PC-3 (cell line): ENCODE measurements at regions not wholly inside any gene's neighbourhood (a gene's known extent, or its start where the extent isn't known, plus 50 kb on each side); places are given as distances from the start of the nearest gene placed in this dataset.

ENCODE experiments used
- ATAC-seq: fragments of 200-7000 bp; cut with Tn5 transposase; 2 replicates; pipeline ENCODE4 v1.9.1; 2020; ENCODE audit warnings: mild to moderate bottlenecking, moderate library complexity
- BruUV-seq: library from RNA; stranded (reverse); fragments of 400-500 nt; replicated peaks from 2 replicates; lab custom pipeline; 2021; lab: Mats Ljungman, UMichigan
- CTCF ChIA-PET: fragments of 300-600 bp; sonication (Branson Sonifier 250); formaldehyde crosslinking; loops from one replicate; lab custom pipeline; 2022; ENCODE audit warnings: antibody characterized with exemption; lab: Charles Lee
- POLR2A ChIA-PET: fragments of 300-600 bp; sonication (Branson Sonifier 250); formaldehyde crosslinking; loops from one replicate; lab custom pipeline; 2022; ENCODE audit warnings: antibody characterized with exemption; ENCODE audit not compliant: unreplicated experiment; lab: Charles Lee
- DNase-seq: peaks from one replicate; pipeline ENCODE4 v3.0.0-alpha.2; 2015
- H2AFZ ChIP-seq: fragments of 300-600 bp; sonication (generic); 2 replicates; pipeline ENCODE4 v1.6.0; 2016; ENCODE audit warnings: antibody characterized with exemption, low read length
- H3F3A ChIP-seq: fragments of 300-600 bp; sonication (generic); one replicate; pipeline ENCODE4 v1.6.0; 2017; ENCODE audit warnings: antibody characterized with exemption, low read length, control low read depth, mild to moderate bottlenecking; ENCODE audit not compliant: unreplicated experiment
- H3K27ac ChIP-seq: fragments of 300-600 bp; sonication (generic); 2 replicates; pipeline ENCODE4 v1.5.1; 2016; ENCODE audit warnings: mild to moderate bottlenecking, low read length
- H3K27me3 ChIP-seq: fragments of 300-600 bp; sonication (generic); 2 replicates; pipeline ENCODE4 v1.6.1; 2016; ENCODE audit warnings: low read length, mixed read lengths
- H3K36me3 ChIP-seq: fragments of 300-600 bp; sonication (generic); 2 replicates; pipeline ENCODE4 v1.6.1; 2016; ENCODE audit warnings: low read depth, mixed run types, low read length, mixed read lengths
- H3K4me1 ChIP-seq: fragments of 300-600 bp; sonication (generic); 2 replicates; pipeline ENCODE4 v1.5.1; 2016; ENCODE audit warnings: low read length; ENCODE audit not compliant: insufficient read depth
- H3K4me2 ChIP-seq: fragments of 300-600 bp; sonication (generic); 2 replicates; pipeline ENCODE4 v1.6.0; 2016; ENCODE audit warnings: low read length
- H3K4me3 ChIP-seq: fragments of 300-600 bp; sonication (generic); 2 replicates; pipeline ENCODE4 v1.5.1; 2016; ENCODE audit warnings: mild to moderate bottlenecking, low read length, mixed read lengths
- H3K79me2 ChIP-seq: fragments of 300-600 bp; sonication (generic); 2 replicates; pipeline ENCODE4 v1.6.1; 2017; ENCODE audit warnings: low read length, mixed read lengths
- H3K9ac ChIP-seq: fragments of 300-600 bp; sonication (generic); 2 replicates; pipeline ENCODE4 v1.6.0; 2016; ENCODE audit warnings: mild to moderate bottlenecking, low read length
- H3K9me2 ChIP-seq: fragments of 300-600 bp; sonication (generic); replicated peaks from 2 replicates; pipeline ENCODE4 v1.6.1; 2016; ENCODE audit warnings: mixed run types, low read length, mixed read lengths
- H3K9me3 ChIP-seq: fragments of 300-600 bp; sonication (generic); 2 replicates; pipeline ENCODE4 v1.6.1; 2016; ENCODE audit warnings: low read length, mixed read lengths
- H4K20me1 ChIP-seq: fragments of 300-600 bp; sonication (generic); 2 replicates; pipeline ENCODE4 v1.6.1; 2016; ENCODE audit warnings: low read length, mixed read lengths
- EZH2 ChIP-seq: fragments of 300-600 bp; sonication (generic); IDR thresholded peaks from one replicate; pipeline ENCODE4 v1.6.1; 2017; ENCODE audit warnings: antibody characterized with exemption, mild to moderate bottlenecking, low read length; ENCODE audit not compliant: unreplicated experiment
- EZH2phosphoT487 ChIP-seq: fragments of 300-600 bp; sonication (generic); IDR thresholded peaks from 2 replicates; pipeline ENCODE4 v1.6.1; 2018; ENCODE audit warnings: mild to moderate bottlenecking, antibody characterized with exemption, low read length, borderline replicate concordance
- intact Hi-C: fragments of 100-400 bp; cut with micrococcal nuclease; formaldehyde crosslinking; loops from 2 replicates; pipeline ENCODE4 v1.9.0; 2023
- TF ChIP-seq, protein P1 (sequence below): fragments of 300-600 bp; sonication (generic); conservative IDR thresholded peaks from 2 replicates; pipeline ENCODE4 v1.5.1; 2017; ENCODE audit warnings: antibody characterized with exemption, low read depth, mild to moderate bottlenecking, low read length

DNA sequence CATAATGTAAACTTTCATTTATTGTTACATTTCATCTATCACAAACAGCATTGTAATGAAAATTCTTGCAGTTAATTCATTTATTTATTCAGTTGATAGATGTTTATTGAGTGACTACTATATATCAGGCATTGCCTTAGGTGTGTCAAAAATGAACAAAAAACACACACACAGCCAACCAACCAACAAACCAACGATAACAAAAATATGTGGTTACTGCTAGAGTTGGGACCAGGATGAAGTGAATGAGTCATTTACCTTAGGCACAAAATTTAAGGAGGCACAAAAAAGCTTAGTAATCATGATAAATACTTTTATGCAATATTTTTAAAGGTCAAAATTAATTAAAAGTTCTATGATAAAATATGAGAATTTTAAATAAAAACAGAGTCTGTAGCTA lies 223.4 kb downstream of the CSNK1G3 start:
- DNase-seq: peak; percentile 61
- H3K27ac ChIP-seq: no peak overlapping the region
- ATAC-seq: peak; percentile 70; the same call in 1 of the 2 replicates
- H3K27me3 ChIP-seq: no peaks in the 10 kb centered on the region
- ChIA-PET POLR2A (interaction anchor here (0.7 kb wide), 1 partner anchor 1399 kb away, joined by 4 read pairs; no protein-coding TSS in a partner anchor), CTCF (no interaction called here)
- BruUV-seq: no TSS peak
- H4K20me1 ChIP-seq: no peaks in the 10 kb centered on the region
- no peaks in the 10 kb centered on the region for H3K9me2 ChIP-seq
- intact Hi-C loops: no loop called here
- no peak overlapping the region for H3K9ac ChIP-seq
- no peaks in the 10 kb centered on the region for H3K9me3 ChIP-seq
- H3K4me1 ChIP-seq: no peaks in the 10 kb centered on the region
- H3F3A ChIP-seq: no peaks in the 10 kb centered on the region
- TF ChIP-seq EZH2 (no peak), EZH2phosphoT487 (no peak)
- TF ChIP-seq, protein P1, sequence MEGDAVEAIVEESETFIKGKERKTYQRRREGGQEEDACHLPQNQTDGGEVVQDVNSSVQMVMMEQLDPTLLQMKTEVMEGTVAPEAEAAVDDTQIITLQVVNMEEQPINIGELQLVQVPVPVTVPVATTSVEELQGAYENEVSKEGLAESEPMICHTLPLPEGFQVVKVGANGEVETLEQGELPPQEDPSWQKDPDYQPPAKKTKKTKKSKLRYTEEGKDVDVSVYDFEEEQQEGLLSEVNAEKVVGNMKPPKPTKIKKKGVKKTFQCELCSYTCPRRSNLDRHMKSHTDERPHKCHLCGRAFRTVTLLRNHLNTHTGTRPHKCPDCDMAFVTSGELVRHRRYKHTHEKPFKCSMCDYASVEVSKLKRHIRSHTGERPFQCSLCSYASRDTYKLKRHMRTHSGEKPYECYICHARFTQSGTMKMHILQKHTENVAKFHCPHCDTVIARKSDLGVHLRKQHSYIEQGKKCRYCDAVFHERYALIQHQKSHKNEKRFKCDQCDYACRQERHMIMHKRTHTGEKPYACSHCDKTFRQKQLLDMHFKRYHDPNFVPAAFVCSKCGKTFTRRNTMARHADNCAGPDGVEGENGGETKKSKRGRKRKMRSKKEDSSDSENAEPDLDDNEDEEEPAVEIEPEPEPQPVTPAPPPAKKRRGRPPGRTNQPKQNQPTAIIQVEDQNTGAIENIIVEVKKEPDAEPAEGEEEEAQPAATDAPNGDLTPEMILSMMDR: no peak
- H3K4me3 ChIP-seq: no peak overlapping the region
- no peaks in the 10 kb centered on the region for H3K79me2 ChIP-seq
- no peak overlapping the region for H2AFZ ChIP-seq
- no peaks in the 10 kb centered on the region for H3K36me3 ChIP-seq
- no peak overlapping the region for H3K4me2 ChIP-seq

DNA sequence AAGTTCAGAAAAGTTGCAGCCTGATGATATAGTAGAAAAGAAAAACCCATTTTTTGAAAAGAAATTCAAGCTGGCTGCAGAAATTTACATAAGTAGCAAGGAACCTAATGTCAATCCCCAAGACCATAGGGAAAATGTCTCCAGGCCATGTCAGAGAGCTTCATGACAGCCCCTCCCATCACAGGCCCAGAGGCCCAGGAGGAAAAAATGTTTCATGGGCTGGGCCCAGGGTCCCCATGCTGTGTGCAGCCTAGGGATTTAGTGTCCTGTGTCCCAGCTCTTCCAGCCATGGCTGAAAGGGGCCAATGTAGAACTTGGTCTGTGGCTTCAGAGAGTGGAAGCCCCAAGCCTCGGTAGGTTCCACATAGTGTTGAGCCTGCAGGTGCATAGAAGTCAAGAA lies 220.3 kb downstream of the CSNK1G3 start:
- no peak overlapping the region for H2AFZ ChIP-seq

DNA sequence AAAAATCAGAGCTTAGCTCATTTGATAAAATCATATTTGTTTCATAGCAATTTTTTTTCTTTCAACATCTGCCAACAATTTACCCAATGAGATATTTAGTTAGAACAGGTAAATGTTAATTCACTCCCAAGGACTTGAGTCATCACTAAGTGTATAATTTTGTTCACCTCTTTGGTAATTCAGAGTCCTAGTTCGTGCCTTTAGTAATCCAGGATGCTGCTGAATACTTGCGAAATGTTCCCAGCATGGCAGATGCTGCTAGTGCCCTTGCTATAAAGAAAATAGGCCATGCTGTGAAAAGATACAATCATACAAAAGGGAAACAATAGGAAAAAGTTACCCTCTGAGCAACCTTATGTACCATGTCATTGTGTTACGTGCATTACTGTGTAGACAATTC lies 210.5 kb downstream of the CSNK1G3 start:
- ATAC-seq: no peak
- no peak overlapping the region for H3K27ac ChIP-seq

More for the DNA sequence above, 220.3 kb downstream of the CSNK1G3 start:
- CTCF ChIA-PET: no interaction called here
- intact Hi-C loops: no loop called here
- H3K36me3 ChIP-seq: no peaks in the 10 kb centered on the region
- no peak overlapping the region for H3K4me2 ChIP-seq
- no peak overlapping the region for H3K9ac ChIP-seq
- no peaks in the 10 kb centered on the region for H4K20me1 ChIP-seq
- no peaks in the 10 kb centered on the region for H3K9me2 ChIP-seq
- H3K27me3 ChIP-seq: no peaks in the 10 kb centered on the region
- POLR2A ChIA-PET: no interaction called here
- H3K4me3 ChIP-seq: no peak overlapping the region
- no peaks in the 10 kb centered on the region for H3K79me2 ChIP-seq
- no peaks in the 10 kb centered on the region for H3K9me3 ChIP-seq
- no peaks in the 10 kb centered on the region for H3F3A ChIP-seq
- ATAC-seq: no peak
- DNase-seq: no peak
- TF ChIP-seq EZH2: no peak
- TF ChIP-seq EZH2phosphoT487: no peak
- TF ChIP-seq, protein P1: no peak
- BruUV-seq: no TSS peak
- no peak overlapping the region for H3K27ac ChIP-seq
- H3K4me1 ChIP-seq: no peaks in the 10 kb centered on the region

More for the DNA sequence above, 210.5 kb downstream of the CSNK1G3 start:
- POLR2A ChIA-PET: no interaction called here
- Histone ChIP-seq H3K27me3 (no peaks in the 10 kb centered on the region), H3K9me3 (no peaks in the 10 kb centered on the region), H3K36me3 (no peaks in the 10 kb centered on the region), H3K4me2 (no peak overlapping the region), H3K4me1 (peaks cover 29% of the 10 kb centered on the region), H3K79me2 (no peaks in the 10 kb centered on the region), H3F3A (no peaks in the 10 kb centered on the region), H3K9me2 (no peaks in the 10 kb centered on the region), H3K4me3 (no peak overlapping the region), H3K9ac (no peak overlapping the region), H2AFZ (no peak overlapping the region), H4K20me1 (no peaks in the 10 kb centered on the region)
- no TSS peak for BruUV-seq
- no peak for DNase-seq
- TF ChIP-seq, protein P1: no peak
- TF ChIP-seq EZH2: no peak
- TF ChIP-seq EZH2phosphoT487: no peak
- CTCF ChIA-PET: no interaction called here
- intact Hi-C loops: no loop called here
